ENCODE measurements at regions not wholly inside any gene's neighbourhood (a gene's known extent, or its start where the extent isn't known, plus 50 kb on each side); places are given as distances from the start of the nearest gene placed in this dataset.
A peak's percentile ranks its signal among the peaks of the same experiment; 100 is the strongest.

GRCh38 chr22:27297125-27297524, 504.4 kb downstream of the MN1 start:
- H3K9ac ChIP-seq = no peak overlapping the region
- H3K4me2 ChIP-seq = no peak overlapping the region
- peaks cover 16 to 21% (median 19%) of the 10 kb centered on the region in 10 experiments; a peak in 18 of 20 replicates for H3K4me1 ChIP-seq
- no peaks in the 10 kb centered on the region for H3K27me3 ChIP-seq
- no peaks in the 10 kb centered on the region for H4K20me1 ChIP-seq
- H3K27ac ChIP-seq = no peak overlapping the region
- TF ChIP-seq Cebpa-rat (IDR thresholded peaks at IDR 0.05) = no peak
- no peak overlapping the region for H3K4me3 ChIP-seq
- no peaks in the 10 kb centered on the region for H3K9me3 ChIP-seq (replicated peaks in 1 of 11)
- no peaks in the 10 kb centered on the region for H3K36me3 ChIP-seq

- H3K4me2 ChIP-seq = peak overlapping the region; percentile 17 to 45 (median 39); a peak in 18 of 22 replicates
These were observed 503.2 kb downstream of the MN1 start for GRCh38 chr22:27298332-27298731.

GRCh38 chr22:27298742-27299141, 502.8 kb downstream of the MN1 start:
- Histone ChIP-seq H3K9ac (no peak overlapping the region), H3K27ac (no peak overlapping the region), H3K4me1 (peaks cover 16 to 21% (median 19%) of the 10 kb centered on the region in 10 experiments; a peak in 18 of 20 replicates), H3K4me3 (no peak overlapping the region), H4K20me1 (no peaks in the 10 kb centered on the region), H3K36me3 (no peaks in the 10 kb centered on the region), H3K27me3 (no peaks in the 10 kb centered on the region), H3K9me3 (replicated peaks in 1 of 11) (no peaks in the 10 kb centered on the region), H3K4me2 (peak overlapping the region; percentile 17 to 45 (median 39); a peak in 18 of 22 replicates)
- no peak for TF ChIP-seq Cebpa-rat (IDR thresholded peaks at IDR 0.05)

More at GRCh38 chr22:27298332-27298731, 503.2 kb downstream of the MN1 start:
- H4K20me1 ChIP-seq = no peaks in the 10 kb centered on the region
- H3K9ac ChIP-seq = no peak overlapping the region
- no peak for TF ChIP-seq Cebpa-rat (IDR thresholded peaks at IDR 0.05)
- H3K27ac ChIP-seq = no peak overlapping the region
- H3K4me3 ChIP-seq = no peak overlapping the region
- no peaks in the 10 kb centered on the region for H3K9me3 ChIP-seq (replicated peaks in 1 of 11)
- H3K36me3 ChIP-seq = no peaks in the 10 kb centered on the region
- H3K27me3 ChIP-seq = no peaks in the 10 kb centered on the region
- peaks cover 16 to 21% (median 19%) of the 10 kb centered on the region in 10 experiments; a peak in 18 of 20 replicates for H3K4me1 ChIP-seq

GRCh38 chr22:27299181-27300085, 502.1 kb downstream of the MN1 start:
- H3K9ac ChIP-seq = no peak overlapping the region
- H3K27me3 ChIP-seq = no peaks in the 10 kb centered on the region
- H3K9me3 ChIP-seq (replicated peaks in 1 of 11) = no peaks in the 10 kb centered on the region
- no peak overlapping the region for H3K4me3 ChIP-seq
- TF ChIP-seq Cebpa-rat (IDR thresholded peaks at IDR 0.05) = no peak
- H4K20me1 ChIP-seq = no peaks in the 10 kb centered on the region
- H3K36me3 ChIP-seq = no peaks in the 10 kb centered on the region
- H3K4me2 ChIP-seq = peak overlapping the region; percentile 17 to 45 (median 39); a peak in 14 of 22 replicates
- H3K27ac ChIP-seq = no peak overlapping the region
- peaks cover 16 to 21% (median 19%) of the 10 kb centered on the region in 10 experiments; a peak in 18 of 20 replicates for H3K4me1 ChIP-seq

- Histone ChIP-seq H3K9me3 (replicated peaks in 1 of 11) (no peaks in the 10 kb centered on the region), H3K4me1 (peaks cover 16 to 21% (median 19%) of the 10 kb centered on the region in 10 experiments; a peak in 18 of 20 replicates), H3K4me3 (no peak overlapping the region), H3K9ac (no peak overlapping the region), H3K36me3 (no peaks in the 10 kb centered on the region), H4K20me1 (no peaks in the 10 kb centered on the region), H3K4me2 (no peak overlapping the region), H3K27ac (no peak overlapping the region), H3K27me3 (no peaks in the 10 kb centered on the region)
- no peak for TF ChIP-seq Cebpa-rat (IDR thresholded peaks at IDR 0.05)
These were observed 500.8 kb downstream of the MN1 start for GRCh38 chr22:27300536-27301285.

GRCh38 chr22:27302501-27302900, 499.1 kb downstream of the MN1 start:
- no peak for TF ChIP-seq Cebpa-rat (IDR thresholded peaks at IDR 0.05)
- H3K9ac ChIP-seq = no peak overlapping the region
- H3K4me2 ChIP-seq = no peak overlapping the region
- H3K4me3 ChIP-seq = no peak overlapping the region
- no peaks in the 10 kb centered on the region for H4K20me1 ChIP-seq
- H3K27me3 ChIP-seq = no peaks in the 10 kb centered on the region
- H3K27ac ChIP-seq = no peak overlapping the region
- no peaks in the 10 kb centered on the region for H3K36me3 ChIP-seq
- H3K4me1 ChIP-seq = peaks cover 18 to 23% (median 22%) of the 10 kb centered on the region in 10 experiments; a peak in 19 of 20 replicates
- H3K9me3 ChIP-seq (replicated peaks in 1 of 11) = 0 out of 22 replicates have a peak, but pooled peaks cover 0 to 1% (median 0%) of the 10 kb centered on the region in 11 experiments

GRCh38 chr22:27303718-27304117, 497.8 kb downstream of the MN1 start:
- no peaks in the 10 kb centered on the region for H3K36me3 ChIP-seq
- no peak overlapping the region for H3K27ac ChIP-seq
- no peak for TF ChIP-seq Cebpa-rat (IDR thresholded peaks at IDR 0.05)
- H3K4me1 ChIP-seq = peaks cover 6 to 19% (median 14%) of the 10 kb centered on the region in 10 experiments; a peak in 19 of 20 replicates
- H3K9me3 ChIP-seq (replicated peaks in 1 of 11) = 0 out of 22 replicates have a peak, but pooled peaks cover 0 to 4% (median 0%) of the 10 kb centered on the region in 11 experiments
- H4K20me1 ChIP-seq = no peaks in the 10 kb centered on the region
- no peak overlapping the region for H3K4me3 ChIP-seq
- no peak overlapping the region for H3K4me2 ChIP-seq
- H3K27me3 ChIP-seq = no peaks in the 10 kb centered on the region
- no peak overlapping the region for H3K9ac ChIP-seq

GRCh38 chr22:27306771-27307170, 494.8 kb downstream of the MN1 start:
- Histone ChIP-seq H3K9me3 (replicated peaks in 1 of 11) (0 out of 22 replicates have a peak, but pooled peaks cover 0 to 4% (median 0%) of the 10 kb centered on the region in 11 experiments), H3K4me1 (peaks cover 0 to 23% (median 14%) of the 10 kb centered on the region in 10 experiments; a peak in 16 of 20 replicates), H3K9ac (no peak overlapping the region), H3K27ac (no peak overlapping the region), H4K20me1 (no peaks in the 10 kb centered on the region), H3K4me3 (no peak overlapping the region), H3K4me2 (no peak overlapping the region), H3K36me3 (no peaks in the 10 kb centered on the region), H3K27me3 (no peaks in the 10 kb centered on the region)
- no peak for TF ChIP-seq Cebpa-rat (IDR thresholded peaks at IDR 0.05)

Data from BLaER1 treated with 17β-estradiol and CSF1 and Interleukin-3, amounts not matched to agents 10 nM and 100 nM (cell line).